ENCODE measurements at regions not wholly inside any gene's neighbourhood (a gene's known extent, or its start where the extent isn't known, plus 50 kb on each side); places are given as distances from the start of the nearest gene placed in this dataset.

GRCh38 chr5:98050583-98050982, 722.9 kb upstream of the RGMB start:
- no peak for TF ChIP-seq CTCF (IDR thresholded peaks at IDR 0.05; ENCODE audit: poor library complexity)
- no peak for TF ChIP-seq EZH2 (IDR thresholded peaks at IDR 0.05; ENCODE audit: borderline replicate concordance)
